Ecto neural progenitor cell (in vitro differentiated cells): ENCODE measurements at regions not wholly inside any gene's neighbourhood (a gene's known extent, or its start where the extent isn't known, plus 50 kb on each side); places are given as distances from the start of the nearest gene placed in this dataset.
"Not testable (repeated sequence)": the region's sequence is repeated elsewhere in the genome, so short reads cannot be mapped to it uniquely, and the experiment has no call there.

Source experiments
- DNase-seq: peaks from one replicate; pipeline ENCODE4 v3.0.0-alpha.2; 2018; ENCODE audit warnings: low spot score

DNA sequence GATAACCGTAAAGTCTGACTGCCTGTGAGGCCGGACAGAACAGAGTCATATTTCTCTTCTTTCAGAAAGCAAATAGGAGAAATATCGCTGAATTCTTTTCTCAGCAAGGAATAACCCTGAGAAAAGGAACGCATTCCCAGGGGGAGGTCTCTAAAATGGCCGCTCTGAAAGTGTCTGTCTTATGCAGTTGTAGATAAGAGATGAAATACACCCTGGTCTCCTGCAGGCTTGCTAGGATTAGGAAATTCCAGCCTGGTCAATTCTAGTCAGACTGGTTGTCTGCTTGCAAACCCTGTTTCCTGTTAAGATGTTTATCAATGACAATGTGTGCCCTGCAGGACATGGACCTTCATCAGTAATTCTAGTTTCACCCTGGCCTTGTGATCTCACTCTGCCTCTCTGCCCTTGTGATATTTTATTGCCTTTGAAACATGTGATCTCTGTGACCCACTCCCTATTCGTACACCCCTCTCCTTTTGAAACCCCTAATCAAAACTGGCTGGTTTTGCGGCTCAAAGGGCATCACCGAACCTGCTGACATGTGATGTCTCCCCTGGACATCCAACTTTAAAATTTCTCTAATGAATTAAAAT, 934.8 kb upstream of the SPRY2 start:
- DNase-seq = no peak

DNA sequence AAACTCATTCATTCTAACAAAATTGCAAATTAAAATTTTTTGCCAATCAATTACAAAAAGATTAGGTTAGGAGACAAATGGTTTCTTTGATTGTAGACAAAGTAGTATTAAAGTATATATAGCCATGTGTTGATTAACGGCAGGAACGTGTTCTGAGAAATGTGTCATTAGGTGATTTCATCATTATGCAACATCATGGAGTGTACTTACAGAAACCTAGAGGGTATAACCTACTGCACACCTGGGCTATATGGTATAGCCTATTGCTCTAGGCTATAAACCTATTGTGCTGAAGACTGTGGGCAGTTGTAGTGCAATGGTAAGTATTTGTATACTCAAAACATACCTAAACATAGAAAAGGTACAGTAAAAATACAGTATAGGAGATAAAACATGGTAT, 906.8 kb upstream of the SPRY2 start:
- no peak for DNase-seq

DNA sequence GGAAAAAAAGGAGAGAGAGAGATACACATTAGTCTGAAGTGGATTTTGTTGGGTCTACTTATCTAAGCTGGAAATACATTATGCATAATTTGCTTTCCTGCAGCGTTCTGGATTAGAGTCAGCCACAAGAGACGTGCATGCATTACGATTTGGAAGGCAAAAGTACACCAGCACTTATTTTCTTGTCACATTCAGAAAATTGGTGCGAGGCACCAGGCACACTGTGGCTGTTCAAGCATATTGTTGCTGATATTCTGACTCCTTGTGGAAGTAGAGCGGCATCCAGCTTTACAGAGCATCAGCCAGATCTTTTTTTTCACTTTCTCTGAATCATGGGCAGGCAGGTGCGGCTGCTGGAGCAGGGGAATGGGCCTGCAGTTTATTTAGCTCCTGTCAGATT, 905.6 kb upstream of the SPRY2 start:
- no peak for DNase-seq

DNA sequence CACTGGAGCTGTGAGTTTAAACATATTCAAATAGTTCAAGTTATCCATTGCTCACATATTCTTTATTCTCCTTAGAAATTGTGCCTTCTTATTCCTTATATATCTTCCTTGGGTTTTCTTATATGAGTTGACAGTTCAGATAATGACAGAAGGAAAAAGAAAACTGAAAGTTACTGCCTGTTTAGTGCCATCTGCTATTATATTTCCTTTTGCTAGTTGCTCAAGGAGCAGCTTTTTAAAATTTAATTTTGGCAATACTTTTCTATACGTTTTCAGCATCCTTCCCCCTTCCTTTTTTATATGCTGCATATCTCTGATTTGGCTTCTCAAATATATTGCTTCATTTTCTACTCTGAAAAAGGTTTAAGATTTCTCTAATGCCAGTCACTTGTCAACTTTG, 903.1 kb upstream of the SPRY2 start:
- no peak for DNase-seq

DNA sequence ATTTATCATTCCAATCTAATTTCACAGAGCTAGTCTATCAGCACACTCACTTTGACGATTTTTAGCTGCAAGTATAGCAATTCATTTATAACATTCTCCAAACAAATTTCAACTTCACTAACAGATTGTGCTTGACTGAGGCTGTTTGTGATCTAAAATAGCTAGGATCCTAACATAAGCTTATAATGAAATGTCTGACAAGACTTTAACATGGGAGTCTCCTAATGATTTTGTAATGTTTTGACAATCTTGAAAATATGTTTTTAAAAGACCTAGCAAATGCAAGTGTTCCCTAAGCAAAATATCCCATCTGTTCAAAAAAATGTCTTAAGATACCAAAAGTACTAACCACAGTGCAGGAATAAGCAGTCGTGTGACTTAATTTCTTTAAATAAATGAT, 889.5 kb upstream of the SPRY2 start:
- DNase-seq = no peak

DNA sequence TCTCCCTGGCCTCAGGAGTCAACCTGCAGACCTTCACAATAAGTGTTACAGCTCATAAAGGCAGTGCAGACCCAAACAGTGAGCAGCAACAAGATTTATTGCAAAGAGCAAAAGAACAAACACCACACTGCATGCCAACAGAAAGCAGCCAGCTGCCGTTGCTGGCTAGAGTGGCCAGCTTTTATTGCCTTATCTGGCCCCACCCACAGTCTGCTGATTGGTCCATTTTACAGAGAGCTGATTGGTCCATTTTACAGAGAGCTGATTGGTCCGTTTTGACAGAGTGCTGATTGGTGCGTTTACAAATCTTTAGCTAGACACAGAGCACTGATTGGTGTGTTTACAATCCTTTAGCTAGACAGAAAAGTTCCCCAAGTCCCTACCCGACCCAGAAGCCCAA, 885.9 kb upstream of the SPRY2 start:
- not testable (repeated sequence) for DNase-seq

DNA sequence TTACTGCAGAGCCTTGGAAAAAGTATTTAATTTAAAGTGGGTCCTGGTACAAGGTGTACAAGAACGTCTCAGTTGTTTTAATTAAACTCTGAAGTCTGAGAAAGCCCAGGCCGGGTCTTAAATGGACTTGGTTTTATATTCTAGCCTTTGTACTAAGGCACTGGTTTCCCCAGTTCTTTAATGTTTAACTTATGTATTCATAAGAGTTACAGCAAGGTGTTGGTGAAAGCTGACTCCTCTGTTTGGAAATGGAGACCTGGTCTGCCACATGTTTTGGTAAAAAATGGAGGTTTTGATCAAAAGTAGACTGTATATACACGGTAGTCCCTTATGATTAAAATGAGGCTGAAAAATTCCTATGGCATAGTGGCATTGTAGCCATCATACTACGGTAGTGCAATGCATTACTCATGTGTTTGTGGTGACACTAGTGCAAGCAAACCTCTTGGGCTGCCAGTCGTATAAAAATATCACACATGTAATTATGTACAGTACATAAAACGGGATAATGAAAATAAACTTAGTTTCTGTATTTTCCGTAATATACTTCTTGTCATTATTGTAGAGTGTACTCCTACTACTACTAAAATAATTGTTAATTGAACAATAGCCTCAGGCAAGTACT, 883.4 kb upstream of the SPRY2 start:
- DNase-seq = no peak

DNA sequence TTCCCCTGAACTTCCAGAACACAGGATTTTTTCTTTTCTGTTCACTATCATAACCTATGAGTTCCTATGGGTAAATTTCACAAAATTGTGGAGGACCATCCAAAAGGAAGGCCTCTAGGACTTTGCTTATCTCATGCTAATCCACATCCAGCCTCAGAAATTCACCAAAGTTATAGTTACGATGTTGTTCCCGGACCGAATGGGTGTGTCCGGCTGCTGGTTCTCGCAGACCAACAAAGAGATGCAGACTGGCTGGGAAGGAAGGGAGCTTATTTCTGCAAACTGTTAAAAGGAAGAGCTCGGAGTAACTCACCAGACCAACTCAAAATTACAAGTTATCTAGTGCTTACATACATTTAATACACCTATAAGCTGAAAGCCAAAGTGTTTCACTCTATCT, 882.9 kb upstream of the SPRY2 start:
- no peak for DNase-seq

GRCh38 chr13:81211713-81212112, 870.8 kb upstream of the SPRY2 start:
- DNase-seq = no peak

DNA sequence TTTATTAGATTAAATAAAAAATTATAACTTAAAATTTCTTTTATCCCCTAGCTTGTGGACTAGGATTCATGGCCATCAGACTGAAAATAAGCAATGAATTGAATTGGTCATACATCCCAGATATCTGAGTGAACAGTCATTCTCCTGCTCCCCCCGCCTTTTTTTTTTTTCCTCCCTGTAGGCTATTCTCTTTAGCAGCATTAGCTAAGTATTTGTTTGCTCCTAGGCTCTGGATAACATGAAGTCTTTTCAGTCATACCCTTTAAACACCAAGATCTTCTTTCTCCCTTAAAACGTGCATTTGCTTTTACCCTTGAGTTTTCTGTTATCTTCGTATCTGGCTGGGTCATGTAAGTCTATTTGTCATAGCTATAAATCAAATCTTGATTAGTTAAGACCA, 866.7 kb upstream of the SPRY2 start:
- DNase-seq = no peak

GRCh38 chr13:81207231-81207630, 866.3 kb upstream of the SPRY2 start:
- no peak for DNase-seq

DNA sequence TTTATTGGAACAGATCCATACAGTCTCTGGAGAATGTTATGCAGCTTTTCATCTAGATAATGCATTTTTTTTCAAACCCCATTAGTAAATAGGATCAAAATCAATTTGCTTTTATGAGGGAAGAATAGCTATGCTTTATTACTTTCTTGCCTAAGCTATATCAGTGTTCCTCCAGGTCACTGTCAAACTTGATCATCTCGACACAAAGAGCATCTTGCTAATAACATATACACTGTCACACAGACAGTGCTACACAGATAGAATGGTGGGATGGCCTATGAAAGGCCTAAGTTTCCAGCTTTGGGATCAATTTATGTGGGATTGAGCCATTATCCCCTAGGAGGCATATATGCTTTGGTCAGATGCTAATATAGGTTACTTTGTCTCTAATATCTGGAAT, 862.9 kb upstream of the SPRY2 start:
- DNase-seq = no peak

- DNase-seq = no peak
Measured at GRCh38 chr13:81199956-81200355, 859.0 kb upstream of the SPRY2 start.

DNA sequence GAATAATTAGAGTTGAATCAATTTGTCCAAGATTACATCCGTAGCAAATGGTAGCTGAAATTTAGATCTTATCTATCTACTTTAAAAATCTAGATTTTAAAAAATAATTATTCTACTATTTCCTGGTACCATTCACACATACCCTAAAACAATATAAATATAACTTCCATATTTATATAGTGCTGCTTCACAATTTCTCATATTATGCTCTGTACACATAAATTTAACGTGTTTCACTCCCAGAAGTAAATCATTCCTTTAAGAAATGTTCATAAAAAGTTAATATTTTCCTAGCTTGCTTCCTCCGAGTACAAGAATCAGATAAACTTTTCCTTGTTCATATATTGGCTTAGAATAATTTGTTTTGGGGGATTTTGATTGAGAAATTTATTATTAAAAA, 857.0 kb upstream of the SPRY2 start:
- DNase-seq = no peak

GRCh38 chr13:81197483-81197882, 856.6 kb upstream of the SPRY2 start:
- DNase-seq = no peak

DNA sequence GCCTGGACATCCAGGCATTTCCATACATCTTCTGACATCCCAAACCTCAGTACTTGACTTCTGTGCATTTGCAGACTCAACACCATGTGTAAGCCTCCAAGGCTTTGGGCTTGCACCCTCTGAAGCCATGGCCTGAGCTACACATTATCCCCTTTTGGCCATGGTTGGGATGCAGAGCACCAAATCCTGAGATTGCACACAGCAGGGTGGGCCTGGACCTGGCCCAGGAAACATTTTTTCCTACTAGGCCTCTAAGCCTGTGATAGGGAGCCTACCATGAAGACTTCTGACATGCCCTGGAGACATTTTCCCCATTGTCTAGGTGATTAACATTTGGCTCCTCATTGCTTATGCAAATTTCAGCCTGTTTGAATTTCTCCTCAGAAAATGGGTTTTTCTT, 853.4 kb upstream of the SPRY2 start:
- no peak for DNase-seq

DNA sequence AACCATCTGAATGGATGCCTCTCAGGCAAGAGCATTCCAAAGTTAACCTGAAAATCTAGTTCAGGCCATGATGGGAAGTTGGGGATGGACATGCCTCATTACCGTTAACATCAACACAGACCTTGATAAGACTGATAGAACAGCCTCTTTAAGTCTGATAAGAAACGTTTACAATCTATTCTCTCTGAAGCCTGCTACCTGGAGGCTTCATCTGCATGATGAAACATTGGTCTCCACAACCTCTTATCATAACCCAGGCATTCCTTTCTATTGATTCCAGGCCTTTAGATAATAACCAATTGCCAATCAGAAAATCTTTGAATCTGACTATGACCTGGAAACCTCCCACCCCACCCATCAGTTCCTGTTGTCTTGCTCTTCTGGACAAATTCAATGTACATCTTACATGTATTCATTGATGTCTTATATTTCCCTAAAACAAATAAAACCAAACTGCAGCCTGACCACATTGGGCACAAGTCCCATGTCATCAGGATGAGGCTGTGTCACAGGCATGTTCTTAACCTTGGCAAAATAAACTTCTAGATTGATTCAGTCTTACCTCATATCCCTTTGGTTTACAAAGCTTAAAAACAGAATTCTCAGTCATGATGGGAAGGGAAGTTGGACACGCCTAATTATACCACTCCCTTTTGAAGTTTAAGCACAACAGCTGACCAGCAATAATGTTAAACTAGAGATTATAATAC, 843.8 kb upstream of the SPRY2 start:
- DNase-seq = no peak

DNA sequence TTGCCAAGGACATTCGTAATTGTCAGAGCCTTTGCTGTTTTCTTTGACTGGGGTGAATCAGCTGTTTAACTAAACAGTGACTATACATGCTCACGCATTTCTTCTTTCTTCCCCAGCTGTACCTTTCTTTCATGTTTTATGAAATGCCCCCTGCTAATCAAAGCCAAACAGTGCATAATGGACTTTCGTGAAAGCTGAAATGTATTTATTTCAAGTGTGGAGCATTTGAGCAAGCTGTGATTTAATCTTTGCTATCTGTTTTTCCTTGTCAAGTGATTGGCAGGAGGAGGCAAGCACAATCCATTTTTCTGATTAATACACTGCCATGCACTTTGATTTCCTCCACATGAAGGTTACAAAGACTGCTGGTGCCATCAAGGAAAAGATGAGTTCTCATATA, 831.7 kb upstream of the SPRY2 start:
- DNase-seq = no peak

DNA sequence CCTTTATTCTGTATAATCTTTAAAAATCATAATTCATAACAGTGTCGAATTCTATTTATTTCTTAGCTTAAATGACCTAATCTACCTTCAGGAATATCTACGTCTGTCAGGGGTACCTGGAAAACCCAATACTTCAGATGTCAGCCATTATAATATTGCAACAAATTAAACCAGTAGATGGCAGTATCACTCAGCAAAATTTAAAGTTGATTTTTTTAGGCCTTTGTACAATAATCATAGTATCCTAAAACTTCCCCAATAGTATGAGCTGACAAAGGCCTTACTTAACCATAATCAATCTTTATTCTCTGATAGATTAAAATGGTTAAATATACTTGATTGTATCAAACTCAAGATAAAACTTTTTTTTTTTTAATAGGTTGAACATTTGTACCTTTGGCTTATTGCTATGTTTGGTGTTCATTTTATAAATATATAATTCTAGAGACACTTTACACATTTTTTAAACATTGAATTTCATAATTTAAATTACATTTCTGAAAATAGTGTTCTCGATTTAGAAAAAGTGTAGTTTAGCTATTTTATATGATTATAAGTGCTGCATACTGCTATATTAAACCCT, 830.2 kb upstream of the SPRY2 start:
- no peak for DNase-seq

DNA sequence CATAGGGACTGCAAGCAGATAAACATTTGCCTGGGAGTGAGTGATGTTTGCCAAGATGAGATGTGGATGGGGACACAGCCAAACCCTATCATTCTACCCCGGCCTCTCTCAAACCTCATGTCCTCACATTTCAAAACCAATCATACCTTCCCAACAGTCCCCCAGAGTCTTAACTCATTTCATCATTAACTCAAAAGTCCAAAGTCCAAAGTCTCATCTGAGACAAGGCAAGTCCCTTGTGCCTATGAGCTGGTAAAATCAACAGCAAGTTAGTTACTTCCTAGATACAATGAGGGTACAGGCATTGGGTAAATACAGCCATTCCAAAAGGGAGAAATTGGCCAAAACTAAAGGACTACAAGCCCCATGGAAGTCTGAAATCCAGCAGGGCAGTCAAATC, 822.9 kb upstream of the SPRY2 start:
- DNase-seq = not testable (repeated sequence)

- no peak for DNase-seq
Measured at GRCh38 chr13:81153478-81153877, 812.6 kb upstream of the SPRY2 start.

GRCh38 chr13:81148822-81149221, 807.9 kb upstream of the SPRY2 start:
- DNase-seq = no peak

DNA sequence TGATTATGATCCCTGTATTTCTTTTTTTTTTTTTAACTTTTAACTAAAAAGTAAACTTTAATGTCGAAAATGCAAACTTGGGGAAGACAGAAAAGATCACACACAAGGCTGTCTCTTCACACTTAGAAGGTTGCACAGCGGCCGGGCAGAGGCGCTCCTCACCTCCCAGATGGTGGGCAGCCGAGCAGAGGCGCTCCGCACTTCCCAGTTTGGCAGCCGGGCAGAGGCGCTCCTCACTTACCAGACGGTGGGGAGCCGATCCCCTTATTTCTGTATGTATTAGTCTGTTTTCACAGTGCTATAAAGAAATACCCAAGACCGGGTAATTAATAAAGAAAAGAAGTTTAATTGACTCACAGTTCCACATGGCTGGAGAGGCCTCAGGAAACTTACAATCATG, 805.6 kb upstream of the SPRY2 start:
- not testable (repeated sequence) for DNase-seq
